Skeletal muscle tissue (tissue), 3 donors: ENCODE measurements at regions not wholly inside any gene's neighbourhood (a gene's known extent, or its start where the extent isn't known, plus 50 kb on each side); places are given as distances from the start of the nearest gene placed in this dataset.

Experiments used
- H3K27ac ChIP-seq: one replicate; pipeline ENCODE4 v1.7.0; 2013; ENCODE audit warnings: mild to moderate bottlenecking, low read depth, low read length, inconsistent platforms
- H3K27me3 ChIP-seq, 3 donors: one replicate each; pipeline ENCODE4 v1.7.0; 2013; ENCODE audit warnings: low read length in 3 of 3; ENCODE audit not compliant: control insufficient read depth in 3 of 3, insufficient read depth in 3 of 3
- H3K36me3 ChIP-seq, 3 donors: one replicate each; pipeline ENCODE4 v1.7.0; 2013; ENCODE audit warnings: low read length in 3 of 3; ENCODE audit not compliant: control insufficient read depth in 3 of 3, insufficient read depth in 3 of 3
- H3K4me1 ChIP-seq, 3 donors: one replicate each; pipeline ENCODE4 v1.7.0; 2013; ENCODE audit warnings: low read length in 3 of 3, mild to moderate bottlenecking in 3 of 3; ENCODE audit not compliant: control insufficient read depth in 3 of 3, insufficient read depth in 3 of 3
- H3K4me3 ChIP-seq, 3 donors: one replicate each; pipeline ENCODE4 v1.7.0; 2013; ENCODE audit warnings: low read length in 3 of 3
- H3K9ac ChIP-seq, 3 donors: one replicate each; pipeline ENCODE4 v1.7.0; 2013; ENCODE audit warnings: low read length in 3 of 3, mild to moderate bottlenecking in 3 of 3, moderate library complexity in 2 of 3, low read depth in 1 of 3
- H3K9me3 ChIP-seq, 3 donors: one replicate each; pipeline ENCODE4 v1.7.0; 2013; ENCODE audit warnings: low read length in 3 of 3; ENCODE audit not compliant: control insufficient read depth in 3 of 3
- donor health status: Osteomylitis.

GRCh38 chr21:35254765-35255138 is 205.7 kb upstream of the RUNX1 start:
- Histone ChIP-seq H3K27ac (peak overlapping the region; percentile 96), H3K9ac (no peak overlapping the region), H3K4me1 (peaks cover 18 to 42% (median 32%) of the 10 kb centered on the region in 3 donors)

DNA sequence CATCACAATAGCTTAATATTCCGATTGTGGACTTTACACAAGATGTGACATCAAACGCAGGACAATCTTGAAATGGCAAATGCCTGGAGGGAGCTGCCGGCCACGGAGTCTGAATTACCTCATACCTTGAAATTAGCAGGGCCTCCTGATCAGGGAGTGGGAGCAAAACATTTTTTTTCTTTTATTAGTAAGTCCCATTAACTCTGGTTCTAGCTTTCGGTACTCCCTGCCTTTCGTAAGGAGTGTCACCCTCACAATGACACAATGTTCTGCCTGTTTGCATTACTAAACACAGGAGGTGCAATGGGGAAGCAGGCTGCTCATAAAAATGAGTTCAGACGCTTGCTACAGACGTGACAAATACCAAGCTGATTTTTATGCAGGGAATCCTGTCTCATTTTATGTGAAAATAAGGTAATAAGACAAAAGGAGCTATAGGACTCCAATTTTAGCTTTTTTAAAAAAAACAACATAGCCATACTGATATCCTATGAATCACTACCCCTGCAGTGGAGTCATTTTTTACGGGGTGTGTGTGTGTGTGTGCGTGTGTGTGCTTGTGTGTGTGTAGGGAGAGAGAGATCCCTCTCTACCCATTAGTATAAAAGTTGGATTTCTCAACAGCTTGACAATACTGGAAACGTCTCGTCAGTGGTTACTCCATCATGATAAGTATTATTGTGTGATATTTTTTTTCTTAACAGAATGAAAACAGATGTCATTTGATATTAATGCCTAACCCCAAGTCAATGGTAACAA is 205.1 kb upstream of the RUNX1 start:
- Histone ChIP-seq H3K4me1 (peaks cover 18 to 40% (median 32%) of the 10 kb centered on the region in 3 donors), H3K27me3 (no peaks in the 10 kb centered on the region), H3K4me3 (peak overlapping the region in 1 of 3 donors; percentile 2), H3K36me3 (peaks cover 0 to 2% (median 0%) of the 10 kb centered on the region in 3 donors), H3K9ac (peak overlapping the region in 2 of 3 donors; percentile 16 to 37), H3K9me3 (no peaks in the 10 kb centered on the region), H3K27ac (peak overlapping the region; percentile 96)

More at GRCh38 chr21:35254765-35255138, 205.7 kb upstream of the RUNX1 start:
- Histone ChIP-seq H3K9me3 (no peaks in the 10 kb centered on the region), H3K27me3 (no peaks in the 10 kb centered on the region), H3K4me3 (no peak overlapping the region), H3K36me3 (peaks cover 0 to 2% (median 0%) of the 10 kb centered on the region in 3 donors)

- Histone ChIP-seq H3K36me3 (peaks cover 0 to 2% (median 0%) of the 10 kb centered on the region in 3 donors), H3K4me1 (peaks cover 18 to 40% (median 32%) of the 10 kb centered on the region in 3 donors), H3K27ac (peak overlapping the region; percentile 96), H3K4me3 (no peak overlapping the region), H3K27me3 (no peaks in the 10 kb centered on the region), H3K9ac (peak overlapping the region in 1 of 3 donors; percentile 2), H3K9me3 (no peaks in the 10 kb centered on the region)
Observed at GRCh38 chr21:35252831-35253230, 203.7 kb upstream of the RUNX1 start.

DNA sequence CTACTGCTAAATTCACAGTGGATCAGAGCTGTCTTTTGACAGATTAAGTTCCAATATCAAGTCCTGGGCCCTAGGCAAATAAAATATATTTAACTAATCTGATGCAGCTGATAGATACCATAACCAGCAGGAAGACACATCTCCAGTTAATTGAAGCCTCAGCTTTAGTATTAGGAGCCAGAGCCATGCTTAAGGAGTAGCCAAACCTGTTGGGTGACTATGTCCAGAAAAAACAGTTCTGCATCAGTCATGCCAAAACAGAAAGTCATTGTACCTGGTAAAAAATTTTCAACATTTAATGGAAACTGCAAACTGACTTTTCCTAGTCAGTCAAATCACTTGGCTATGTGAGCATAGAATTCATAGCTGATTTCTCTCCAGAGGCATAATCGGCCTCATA is 200.5 kb upstream of the RUNX1 start:
- Histone ChIP-seq H3K36me3 (peaks cover 0 to 2% (median 0%) of the 10 kb centered on the region in 3 donors), H3K4me3 (no peak overlapping the region), H3K9ac (no peak overlapping the region), H3K4me1 (peaks cover 0 to 21% (median 11%) of the 10 kb centered on the region in 3 donors), H3K27ac (no peak overlapping the region), H3K9me3 (no peaks in the 10 kb centered on the region), H3K27me3 (no peaks in the 10 kb centered on the region)

GRCh38 chr21:35245879-35246278 is 196.8 kb upstream of the RUNX1 start:
- Histone ChIP-seq H3K9ac (no peak overlapping the region), H3K27ac (no peak overlapping the region), H3K4me3 (no peak overlapping the region), H3K36me3 (peaks cover 0 to 1% (median 0%) of the 10 kb centered on the region in 3 donors), H3K9me3 (no peaks in the 10 kb centered on the region), H3K4me1 (peaks cover 0 to 7% (median 0%) of the 10 kb centered on the region in 3 donors), H3K27me3 (no peaks in the 10 kb centered on the region)

GRCh38 chr21:35244514-35244913 is 195.4 kb upstream of the RUNX1 start:
- no peak overlapping the region for H3K4me3 ChIP-seq
- H3K9ac ChIP-seq = no peak overlapping the region
- peaks cover 5 to 11% (median 7%) of the 10 kb centered on the region in 3 donors for H3K4me1 ChIP-seq
- no peaks in the 10 kb centered on the region for H3K27me3 ChIP-seq
- H3K36me3 ChIP-seq = no peaks in the 10 kb centered on the region
- no peak overlapping the region for H3K27ac ChIP-seq
- H3K9me3 ChIP-seq = no peaks in the 10 kb centered on the region

GRCh38 chr21:35243171-35243570 is 194.1 kb upstream of the RUNX1 start:
- Histone ChIP-seq H3K27me3 (no peaks in the 10 kb centered on the region), H3K4me3 (no peak overlapping the region), H3K4me1 (peaks cover 6 to 14% (median 8%) of the 10 kb centered on the region in 3 donors), H3K36me3 (no peaks in the 10 kb centered on the region), H3K9me3 (no peaks in the 10 kb centered on the region), H3K27ac (no peak overlapping the region), H3K9ac (no peak overlapping the region)

DNA sequence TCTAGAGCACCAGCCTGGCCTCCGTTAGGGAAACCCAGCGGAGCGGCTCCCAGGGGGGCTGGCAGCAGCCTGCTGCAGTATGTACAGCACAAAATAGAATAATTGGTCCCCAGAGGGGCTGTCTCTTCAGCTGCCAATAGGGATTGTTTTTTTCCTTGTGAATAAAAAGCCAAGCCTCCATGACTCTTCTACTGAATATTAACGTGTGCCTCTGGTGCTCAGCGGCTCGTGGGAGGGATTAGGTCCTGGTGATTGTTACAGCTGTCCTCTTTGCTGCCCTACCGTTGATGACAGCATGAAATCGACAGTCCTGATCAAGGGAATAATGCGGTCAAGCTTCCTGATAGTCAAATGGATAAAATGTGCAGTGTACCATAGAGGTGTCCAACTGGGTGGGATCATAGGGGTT is 190.7 kb upstream of the RUNX1 start:
- Histone ChIP-seq H3K27me3 (no peaks in the 10 kb centered on the region), H3K9me3 (no peaks in the 10 kb centered on the region), H3K4me1 (peaks cover 6 to 8% (median 6%) of the 10 kb centered on the region in 3 donors), H3K4me3 (peak overlapping the region; percentile 5 to 59 (median 49)), H3K9ac (peak overlapping the region in 2 of 3 donors; percentile 57 to 73), H3K36me3 (no peaks in the 10 kb centered on the region), H3K27ac (peak overlapping the region; percentile 22)

DNA sequence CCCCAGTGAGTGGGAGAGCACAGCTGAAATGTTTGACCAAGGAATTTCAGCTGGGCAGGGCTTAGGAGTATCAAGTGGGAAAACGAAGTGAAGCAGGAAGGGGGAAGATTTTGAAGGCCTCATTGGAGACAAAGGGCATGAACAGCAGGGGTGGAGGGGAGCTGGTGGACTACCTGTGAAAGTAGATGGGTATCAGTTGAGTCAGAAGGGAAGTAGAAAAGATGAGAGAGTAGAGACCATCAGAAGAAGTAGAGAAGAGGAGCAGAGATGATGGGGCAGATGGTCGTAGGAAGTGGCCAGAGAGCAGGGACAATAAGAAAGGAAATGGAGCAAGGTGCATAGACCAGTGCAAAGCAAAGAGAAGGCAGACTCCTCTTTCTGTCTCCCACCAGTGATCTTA is 189.0 kb upstream of the RUNX1 start:
- no peaks in the 10 kb centered on the region for H3K36me3 ChIP-seq
- peaks cover 6 to 15% (median 9%) of the 10 kb centered on the region in 3 donors for H3K4me1 ChIP-seq
- H3K27me3 ChIP-seq = no peaks in the 10 kb centered on the region
- no peak overlapping the region for H3K4me3 ChIP-seq
- no peak overlapping the region for H3K9ac ChIP-seq
- H3K9me3 ChIP-seq = no peaks in the 10 kb centered on the region
- no peak overlapping the region for H3K27ac ChIP-seq

- H3K27ac ChIP-seq = no peak overlapping the region
- H3K36me3 ChIP-seq = no peaks in the 10 kb centered on the region
- H3K4me3 ChIP-seq = no peak overlapping the region
- H3K9ac ChIP-seq = no peak overlapping the region
- H3K9me3 ChIP-seq = no peaks in the 10 kb centered on the region
- peaks cover 12 to 15% (median 14%) of the 10 kb centered on the region in 3 donors for H3K4me1 ChIP-seq
- H3K27me3 ChIP-seq = no peaks in the 10 kb centered on the region
Observed at GRCh38 chr21:35237287-35237686, 188.2 kb upstream of the RUNX1 start.
